CD8-positive, alpha-beta memory T cell (primary cell): ENCODE measurements at regions not wholly inside any gene's neighbourhood (a gene's known extent, or its start where the extent isn't known, plus 50 kb on each side); places are given as distances from the start of the nearest gene placed in this dataset.
"Not testable (repeated sequence)": the region's sequence is repeated elsewhere in the genome, so short reads cannot be mapped to it uniquely, and the experiment has no call there.

ENCODE experiments used
- CTCF ChIA-PET: fragments of 350-600 bp; sonication (Branson Sonifier 250); formaldehyde crosslinking; loops from one replicate; lab custom pipeline; 2021; ENCODE audit warnings: antibody characterized with exemption; lab: Charles Lee
- POLR2A ChIA-PET: fragments of 350-600 bp; sonication (Branson Sonifier 250); formaldehyde crosslinking; loops from one replicate; lab custom pipeline; 2021; ENCODE audit warnings: antibody characterized with exemption; lab: Charles Lee
- DNase-seq, 5 donors: peaks; one replicate each; pipeline versions ENCODE4 v3.0.0 to v3.0.0-alpha.2; 2020 to 2022; ENCODE audit warnings: mixed read lengths in 1 of 5
- H3K27ac ChIP-seq: one replicate; pipeline ENCODE4 v1.7.0; 2013; ENCODE audit warnings: low read depth, mild to moderate bottlenecking, low read length, moderate library complexity
- H3K27me3 ChIP-seq: 2 replicates; pipeline ENCODE4 v1.7.0; 2013; ENCODE audit warnings: low read length, mild to moderate bottlenecking; ENCODE audit not compliant: insufficient read depth, poor library complexity, severe bottlenecking
- H3K36me3 ChIP-seq: 2 replicates; pipeline ENCODE4 v1.7.0; 2013; ENCODE audit warnings: mild to moderate bottlenecking, low read length, moderate library complexity; ENCODE audit not compliant: insufficient read depth
- H3K4me1 ChIP-seq: 2 replicates; pipeline ENCODE4 v1.7.0; 2013; ENCODE audit warnings: mild to moderate bottlenecking, low read length, moderate library complexity; ENCODE audit not compliant: insufficient read depth
- H3K4me3 ChIP-seq: 2 replicates; pipeline ENCODE4 v1.7.0; 2013; ENCODE audit warnings: mild to moderate bottlenecking, low read length
- H3K9me3 ChIP-seq: 2 replicates; pipeline ENCODE4 v1.7.0; 2013; ENCODE audit warnings: mild to moderate bottlenecking, low read length
- H3K27ac Mint-ChIP-seq, 8 donors: one replicate each; pipeline ENCODE4 v1.8.0; 2020 to 2021; ENCODE audit warnings: mixed read lengths in 8 of 8, mild to moderate bottlenecking in 6 of 8, inconsistent platforms in 3 of 8, moderate library complexity in 3 of 8
- H3K27me3 Mint-ChIP-seq, 2 donors: one replicate each; pipeline ENCODE4 v1.8.0; 2020 to 2021; ENCODE audit warnings: mixed read lengths in 2 of 2, mild to moderate bottlenecking in 1 of 2, moderate library complexity in 1 of 2
- H3K36me3 Mint-ChIP-seq, 3 donors: one replicate each; pipeline ENCODE4 v1.8.0; 2020 to 2021; ENCODE audit warnings: mixed read lengths in 3 of 3, inconsistent platforms in 1 of 3, mild to moderate bottlenecking in 1 of 3
- H3K4me1 Mint-ChIP-seq, 3 donors: one replicate each; pipeline ENCODE4 v1.8.0; 2020 to 2021; ENCODE audit warnings: mixed read lengths in 3 of 3, inconsistent platforms in 1 of 3, mild to moderate bottlenecking in 1 of 3
- H3K4me3 Mint-ChIP-seq, 7 donors: one replicate each; pipeline ENCODE4 v1.8.0; 2020 to 2021; ENCODE audit warnings: mixed read lengths in 7 of 7, mild to moderate bottlenecking in 6 of 7, moderate library complexity in 4 of 7, inconsistent platforms in 2 of 7
- H3K9me3 Mint-ChIP-seq, 5 donors: one replicate each; pipeline ENCODE4 v1.8.0; 2020 to 2022; ENCODE audit warnings: mixed read lengths in 5 of 5, mild to moderate bottlenecking in 3 of 5, moderate library complexity in 2 of 5, inconsistent platforms in 1 of 5

DNA sequence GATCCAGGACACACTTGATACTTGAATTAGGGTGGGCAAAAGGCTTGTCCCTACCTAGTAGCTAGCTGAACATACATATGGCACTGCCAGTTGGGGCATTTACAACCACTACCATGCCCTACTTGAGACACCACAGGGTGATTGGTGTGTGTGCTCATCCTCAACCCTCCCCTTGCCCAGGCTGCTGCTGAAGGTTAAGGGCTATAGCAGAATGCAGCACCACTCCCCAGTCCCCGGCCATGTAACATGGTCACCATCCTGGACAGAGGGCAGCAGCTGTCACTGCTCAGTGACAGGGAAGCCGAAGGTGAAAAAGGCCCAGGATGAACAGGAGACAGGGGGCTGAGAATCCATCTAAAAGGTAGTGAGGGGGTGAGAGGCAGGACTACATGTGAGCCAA is 273.9 kb upstream of the SGCD start:
- POLR2A ChIA-PET: no interaction called here

DNA sequence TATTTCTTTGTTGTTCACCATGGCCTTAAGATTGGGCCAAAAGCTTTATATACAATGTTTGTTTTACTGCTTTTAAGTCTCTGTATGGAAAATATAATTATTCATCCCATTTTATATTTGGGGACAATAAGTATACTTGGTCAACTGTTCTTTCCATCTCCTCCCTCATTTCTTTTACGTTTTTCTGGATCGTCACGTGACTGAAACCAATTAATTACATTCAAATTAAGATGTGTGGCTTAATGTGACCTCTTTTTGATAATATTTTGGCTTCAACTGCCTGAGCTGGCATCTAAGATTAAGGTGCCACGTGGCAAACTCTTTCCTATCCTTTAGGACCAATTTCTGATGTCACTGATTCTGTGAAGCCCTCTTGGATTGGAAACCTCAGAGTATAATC is 250.1 kb upstream of the SGCD start:
- Histone ChIP-seq H3K4me1 (no peaks in the 10 kb centered on the region), H3K27ac (no peak overlapping the region), H3K4me3 (no peak overlapping the region), H3K9me3 (no peaks in the 10 kb centered on the region), H3K27me3 (no peaks in the 10 kb centered on the region), H3K36me3 (no peaks in the 10 kb centered on the region)
- H3K9me3 Mint-ChIP-seq: peaks cover 9 to 13% (median 11%) of the 10 kb centered on the region in 5 donors
- DNase-seq: no peak
- ChIA-PET POLR2A (no interaction called here), CTCF (no interaction called here)
- no peak overlapping the region for H3K27ac Mint-ChIP-seq
- peaks cover 0 to 2% of the 10 kb centered on the region in 2 donors for H3K27me3 Mint-ChIP-seq
- H3K4me1 Mint-ChIP-seq: no peaks in the 10 kb centered on the region
- no peaks in the 10 kb centered on the region for H3K36me3 Mint-ChIP-seq
- no peak overlapping the region for H3K4me3 Mint-ChIP-seq

More for the DNA sequence above, 273.9 kb upstream of the SGCD start:
- Mint-ChIP-seq H3K4me1 (no peaks in the 10 kb centered on the region), H3K27ac (no peak overlapping the region), H3K27me3 (peaks cover 2 to 7% of the 10 kb centered on the region in 2 donors), H3K9me3 (no peaks in the 10 kb centered on the region), H3K4me3 (no peak overlapping the region), H3K36me3 (no peaks in the 10 kb centered on the region)
- Histone ChIP-seq H3K27me3 (no peaks in the 10 kb centered on the region), H3K36me3 (no peaks in the 10 kb centered on the region), H3K4me1 (no peaks in the 10 kb centered on the region), H3K27ac (no peak overlapping the region), H3K4me3 (no peak overlapping the region), H3K9me3 (no peaks in the 10 kb centered on the region)
- CTCF ChIA-PET: no interaction called here
- DNase-seq: no peak

DNA sequence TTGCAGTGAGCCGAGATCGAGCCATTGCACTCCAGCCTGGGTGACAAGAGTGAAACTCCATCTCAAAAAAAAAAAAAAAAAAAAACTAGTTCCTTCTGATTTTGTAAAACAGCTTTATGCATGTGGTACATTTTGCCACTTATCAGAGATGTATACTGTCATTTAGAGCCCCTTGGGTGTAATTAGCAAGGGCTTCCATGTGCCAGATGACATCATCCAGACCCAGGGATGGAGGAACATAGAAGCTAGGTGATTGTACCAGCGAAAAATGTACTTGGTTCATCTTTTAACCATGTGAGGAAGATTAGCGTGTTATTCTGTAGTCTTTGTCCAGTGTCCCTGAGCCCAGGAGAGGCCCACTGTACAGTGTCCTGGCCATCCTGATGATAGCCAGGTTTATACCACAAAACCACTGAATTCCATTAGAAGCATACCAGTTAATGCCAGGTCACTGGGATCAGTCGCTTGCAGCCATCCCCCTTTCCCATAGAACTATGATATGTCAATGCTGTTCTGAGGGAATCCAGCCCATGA is 239.3 kb upstream of the SGCD start:
- Histone ChIP-seq H3K27ac (no peak overlapping the region), H3K9me3 (peaks cover 4% of the 10 kb centered on the region), H3K27me3 (no peaks in the 10 kb centered on the region), H3K36me3 (no peaks in the 10 kb centered on the region), H3K4me1 (no peaks in the 10 kb centered on the region), H3K4me3 (no peak overlapping the region)
- CTCF ChIA-PET: no interaction called here
- DNase-seq: no peak
- Mint-ChIP-seq H3K27me3 (peaks cover 1 to 3% of the 10 kb centered on the region in 2 donors), H3K4me3 (no peak overlapping the region), H3K4me1 (no peaks in the 10 kb centered on the region), H3K9me3 (peaks cover 10 to 23% (median 22%) of the 10 kb centered on the region in 5 donors), H3K27ac (no peak overlapping the region), H3K36me3 (peaks cover 0 to 1% (median 0%) of the 10 kb centered on the region in 3 donors)
- POLR2A ChIA-PET: no interaction called here

DNA sequence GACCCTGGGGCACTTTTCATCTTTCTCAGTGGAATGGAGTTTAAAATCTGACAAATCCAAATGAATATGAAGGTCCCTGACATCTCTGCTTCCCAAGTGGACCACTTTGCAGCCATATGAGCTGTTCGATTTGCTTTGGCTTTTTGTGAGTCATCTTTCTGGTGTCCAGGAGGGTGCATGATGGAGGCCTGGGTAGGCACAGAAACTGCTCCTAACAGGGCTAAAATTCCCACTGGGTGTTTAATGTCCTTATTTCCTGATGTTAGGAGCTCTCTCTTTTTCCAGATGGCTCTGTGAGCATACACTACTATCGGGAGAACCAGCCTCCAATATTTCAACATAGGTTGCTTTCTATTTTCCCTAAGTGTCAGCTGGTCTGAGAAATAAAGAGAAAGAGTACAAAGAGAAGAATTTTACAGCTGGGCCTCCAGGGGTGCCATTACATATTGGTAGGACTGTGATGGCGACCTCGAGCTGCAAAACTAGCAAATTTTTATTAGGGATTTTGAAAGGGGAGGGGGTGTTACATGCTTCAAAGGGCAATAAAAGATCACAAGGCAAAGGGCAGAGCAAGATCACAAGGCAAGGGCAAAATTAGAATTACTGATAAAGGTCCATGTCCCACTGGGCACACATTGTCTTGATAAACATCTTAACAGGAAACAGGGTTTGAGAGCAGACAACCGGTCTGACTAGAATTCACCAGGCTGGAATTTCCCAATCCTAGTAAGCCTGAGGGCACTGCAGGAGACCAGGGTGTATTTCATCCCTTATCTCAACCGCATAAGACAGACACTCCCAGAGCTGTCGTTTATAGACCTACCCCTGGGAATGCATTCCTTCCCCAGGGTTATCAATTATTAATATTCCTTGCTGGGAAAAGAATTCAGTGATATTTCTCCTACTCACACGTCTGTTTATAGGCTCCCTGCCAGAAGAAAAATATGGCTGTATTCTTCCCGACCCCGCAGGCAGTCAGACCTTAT is 236.7 kb upstream of the SGCD start:
- H3K27ac ChIP-seq, POLR2A ChIA-PET, DNase-seq, H3K4me1 Mint-ChIP-seq, H3K9me3 ChIP-seq, H3K36me3 ChIP-seq, H3K27ac Mint-ChIP-seq, H3K4me3 Mint-ChIP-seq, H3K27me3 Mint-ChIP-seq, CTCF ChIA-PET, H3K36me3 Mint-ChIP-seq, H3K4me3 ChIP-seq, H3K27me3 ChIP-seq, H3K4me1 ChIP-seq: not testable (repeated sequence)
- H3K9me3 Mint-ChIP-seq: peaks cover 9 to 23% (median 22%) of the 10 kb centered on the region in 5 donors

DNA sequence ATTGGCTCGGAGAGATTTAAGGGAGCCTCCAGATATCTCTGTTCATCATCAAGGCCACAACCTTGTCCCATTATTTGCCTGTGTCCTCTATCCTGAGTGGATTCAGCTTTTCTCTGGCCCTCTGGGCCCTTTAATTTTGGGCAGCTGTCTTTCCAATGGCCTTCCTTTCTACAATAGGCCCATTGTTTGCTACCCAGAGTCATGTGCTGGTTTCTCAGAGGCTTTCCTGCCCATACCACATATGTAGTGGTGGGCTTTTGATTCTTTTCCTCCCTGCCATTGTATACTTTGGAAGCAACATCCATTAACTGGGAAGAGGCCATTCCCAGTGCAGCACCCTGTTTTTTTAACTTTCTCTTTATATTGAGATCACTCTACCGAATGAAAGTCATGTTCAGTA is 233.9 kb upstream of the SGCD start:
- Histone ChIP-seq H3K9me3 (peaks cover 4% of the 10 kb centered on the region), H3K27ac (no peak overlapping the region), H3K4me3 (no peak overlapping the region), H3K4me1 (no peaks in the 10 kb centered on the region), H3K36me3 (no peaks in the 10 kb centered on the region), H3K27me3 (no peaks in the 10 kb centered on the region)
- POLR2A ChIA-PET: no interaction called here
- Mint-ChIP-seq H3K27me3 (peaks cover 1 to 3% of the 10 kb centered on the region in 2 donors), H3K4me3 (no peak overlapping the region), H3K27ac (no peak overlapping the region), H3K4me1 (no peaks in the 10 kb centered on the region), H3K9me3 (peaks cover 6 to 23% (median 19%) of the 10 kb centered on the region in 5 donors), H3K36me3 (peaks cover 0 to under 1% (median 0%) of the 10 kb centered on the region in 3 donors)
- CTCF ChIA-PET: no interaction called here
- no peak for DNase-seq

DNA sequence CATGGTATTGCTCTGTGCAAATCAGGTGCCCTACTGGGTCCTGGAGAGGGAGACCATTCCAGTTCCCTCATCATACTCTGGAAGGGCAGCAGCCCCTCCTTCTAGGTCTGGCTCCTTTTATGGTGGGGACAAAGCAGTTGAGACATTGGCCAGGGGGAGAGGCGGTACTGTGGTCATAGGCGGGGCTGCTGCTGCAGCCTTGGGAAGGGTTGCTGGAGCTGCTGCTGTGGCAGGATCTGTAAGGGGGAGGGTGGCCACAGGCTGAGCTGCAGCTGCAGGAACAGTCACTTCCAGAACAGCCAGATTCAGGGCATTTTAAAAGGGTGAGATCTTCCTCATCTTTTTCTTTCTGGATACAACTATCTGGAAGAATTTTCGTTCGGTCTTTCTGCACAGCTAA is 233.0 kb upstream of the SGCD start:
- CTCF ChIA-PET: no interaction called here
- H3K27me3 ChIP-seq: no peaks in the 10 kb centered on the region

DNA sequence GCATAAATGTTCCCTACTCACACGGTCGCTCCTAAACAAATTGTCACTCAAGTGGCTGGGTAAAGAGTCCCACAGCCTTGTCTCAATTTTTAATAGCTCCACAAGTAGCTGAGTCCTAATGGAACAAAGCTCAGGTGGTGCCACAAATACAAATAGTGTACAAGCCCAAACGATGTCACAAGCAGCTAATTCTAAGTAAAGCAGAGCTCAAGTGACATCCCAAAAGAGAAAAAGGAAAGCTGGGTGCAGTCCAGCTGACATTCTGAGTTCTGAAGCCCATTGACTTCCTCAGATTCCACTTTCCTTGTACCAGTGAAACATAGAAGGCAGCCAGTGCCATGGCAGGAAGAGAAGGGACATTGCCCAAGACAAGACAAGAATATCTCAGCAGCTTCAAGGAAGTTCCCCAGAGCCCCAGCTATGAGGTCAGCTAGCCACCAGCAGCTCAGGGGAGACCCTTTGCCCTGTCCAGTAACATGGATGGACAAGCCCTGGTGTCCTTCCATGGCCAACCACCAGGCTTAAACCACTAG is 231.2 kb upstream of the SGCD start:
- no peak overlapping the region for H3K27ac ChIP-seq
- Mint-ChIP-seq H3K27ac (no peak overlapping the region), H3K4me3 (no peak overlapping the region), H3K4me1 (no peaks in the 10 kb centered on the region), H3K36me3 (no peaks in the 10 kb centered on the region), H3K27me3 (peaks cover 0 to 3% of the 10 kb centered on the region in 2 donors), H3K9me3 (peaks cover 0 to 7% (median 3%) of the 10 kb centered on the region in 5 donors)
- no peaks in the 10 kb centered on the region for H3K27me3 ChIP-seq
- ChIA-PET POLR2A (no interaction called here), CTCF (no interaction called here)
- H3K36me3 ChIP-seq: no peaks in the 10 kb centered on the region
- no peaks in the 10 kb centered on the region for H3K9me3 ChIP-seq
- no peak overlapping the region for H3K4me3 ChIP-seq
- no peaks in the 10 kb centered on the region for H3K4me1 ChIP-seq
- DNase-seq: no peak

More for the DNA sequence above, 233.0 kb upstream of the SGCD start:
- H3K36me3 ChIP-seq: no peaks in the 10 kb centered on the region
- Mint-ChIP-seq H3K4me3 (no peak overlapping the region), H3K9me3 (peaks cover 4 to 23% (median 18%) of the 10 kb centered on the region in 5 donors), H3K27ac (no peak overlapping the region), H3K4me1 (no peaks in the 10 kb centered on the region), H3K27me3 (peaks cover 1 to 3% of the 10 kb centered on the region in 2 donors), H3K36me3 (no peaks in the 10 kb centered on the region)
- peaks cover 4% of the 10 kb centered on the region for H3K9me3 ChIP-seq
- DNase-seq: no peak
- H3K4me3 ChIP-seq: no peak overlapping the region
- POLR2A ChIA-PET: no interaction called here
- no peaks in the 10 kb centered on the region for H3K4me1 ChIP-seq
- no peak overlapping the region for H3K27ac ChIP-seq

DNA sequence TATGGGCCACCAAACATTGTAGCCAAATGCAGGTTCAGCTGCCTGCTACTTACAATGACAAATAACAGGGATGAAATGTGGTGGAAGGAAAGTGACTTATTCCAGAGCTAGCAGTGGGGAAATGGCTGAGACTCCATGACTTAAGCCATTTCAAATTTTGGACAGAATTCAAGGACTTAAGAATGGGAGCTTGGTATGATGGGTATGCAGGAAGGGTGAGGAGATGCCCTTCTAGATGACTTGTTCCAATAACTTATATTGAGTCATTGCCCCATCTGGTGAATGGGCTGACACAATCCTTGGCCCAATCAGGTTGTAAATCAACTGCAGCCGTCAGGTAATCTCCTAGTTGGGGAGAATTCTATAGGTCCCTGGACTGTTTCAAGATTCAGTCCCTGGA is 230.7 kb upstream of the SGCD start:
- Histone ChIP-seq H3K36me3 (no peaks in the 10 kb centered on the region), H3K9me3 (no peaks in the 10 kb centered on the region), H3K4me1 (no peaks in the 10 kb centered on the region), H3K27me3 (no peaks in the 10 kb centered on the region), H3K27ac (no peak overlapping the region), H3K4me3 (no peak overlapping the region)
- no peaks in the 10 kb centered on the region for H3K36me3 Mint-ChIP-seq
- no peaks in the 10 kb centered on the region for H3K4me1 Mint-ChIP-seq
- no peak overlapping the region for H3K4me3 Mint-ChIP-seq
- POLR2A ChIA-PET: no interaction called here
- CTCF ChIA-PET: no interaction called here
- no peak overlapping the region for H3K27ac Mint-ChIP-seq
- DNase-seq: no peak
- H3K9me3 Mint-ChIP-seq: peaks cover 0 to 2% (median 0%) of the 10 kb centered on the region in 5 donors
- H3K27me3 Mint-ChIP-seq: peaks cover 0 to 3% of the 10 kb centered on the region in 2 donors
